Karpas-422 (cell line): ENCODE measurements at regions not wholly inside any gene's neighbourhood (a gene's known extent, or its start where the extent isn't known, plus 50 kb on each side); places are given as distances from the start of the nearest gene placed in this dataset.
A peak's percentile ranks its signal among the peaks of the same experiment; 100 is the strongest.

ENCODE experiments used
- DNase-seq: peaks from one replicate; pipeline ENCODE4 v3.0.0-alpha.2; 2015
- H2AFZ ChIP-seq: fragments of 200-600 bp; sonication (generic); 2 replicates; pipeline ENCODE4 v1.6.1; 2014; ENCODE audit warnings: antibody characterized with exemption, low read length, mixed read lengths
- H3K27ac ChIP-seq: fragments of 200-600 bp; sonication (generic); 2 replicates; pipeline ENCODE4 v1.5.1; 2014; ENCODE audit warnings: mild to moderate bottlenecking, low read length, moderate library complexity
- H3K27me3 ChIP-seq: fragments of 200-600 bp; sonication (generic); 2 replicates; pipeline ENCODE4 v1.6.1; 2014; ENCODE audit warnings: low read length, mixed read lengths
- H3K36me3 ChIP-seq: fragments of 200-600 bp; sonication (generic); 2 replicates; pipeline ENCODE4 v1.6.1; 2014; ENCODE audit warnings: low read length, mixed read lengths; ENCODE audit not compliant: insufficient read depth
- H3K4me1 ChIP-seq: fragments of 200-600 bp; sonication (generic); 2 replicates; pipeline ENCODE4 v1.6.1; 2014; ENCODE audit warnings: mild to moderate bottlenecking, low read length, mixed read lengths
- H3K4me2 ChIP-seq: fragments of 200-600 bp; sonication (generic); 2 replicates; pipeline ENCODE4 v1.6.1; 2014; ENCODE audit warnings: low read length, low read depth, mild to moderate bottlenecking; ENCODE audit not compliant: poor library complexity, severe bottlenecking
- H3K4me3 ChIP-seq: fragments of 200-600 bp; sonication (generic); 2 replicates; pipeline ENCODE4 v1.5.1; 2014; ENCODE audit warnings: mild to moderate bottlenecking, antibody characterized with exemption, low read length, mixed read lengths
- H3K79me2 ChIP-seq: fragments of 200-600 bp; sonication (generic); 2 replicates; pipeline ENCODE4 v1.6.1; 2014; ENCODE audit warnings: mild to moderate bottlenecking, low read length, mixed read lengths
- H3K9ac ChIP-seq: fragments of 200-600 bp; sonication (generic); 2 replicates; pipeline ENCODE4 v1.6.0; 2014; ENCODE audit warnings: low read length
- H3K9me2 ChIP-seq: fragments of 200-600 bp; sonication (generic), shearing (Covaris generic); replicated peaks from 2 replicates; pipeline ENCODE4 v1.6.0; 2014; ENCODE audit warnings: mild to moderate bottlenecking, low read length, moderate library complexity; ENCODE audit not compliant: insufficient read depth
- H3K9me3 ChIP-seq: fragments of 300-700, 200-600 bp; sonication (generic); 2 replicates; pipeline ENCODE4 v1.6.1; 2014; ENCODE audit warnings: low read length, mixed read lengths
- H4K20me1 ChIP-seq: fragments of 200-600 bp; sonication (generic); 2 replicates; pipeline ENCODE4 v1.6.1; 2014; ENCODE audit warnings: mild to moderate bottlenecking, antibody characterized with exemption, low read length, low read depth; ENCODE audit not compliant: insufficient read depth

GRCh38 chr9:2261421-2262103 is 246.4 kb downstream of the SMARCA2 start:
- no peaks in the 10 kb centered on the region for H3K9me3 ChIP-seq
- 0 out of 2 replicates have a peak overlapping the region, but pooled peaks have one; percentile 35 for H3K4me3 ChIP-seq
- peak overlapping the region; percentile 99 for H3K27ac ChIP-seq
- peaks cover 100% of the 10 kb centered on the region for H3K4me1 ChIP-seq
- DNase-seq: peak; percentile 68
- no peaks in the 10 kb centered on the region for H3K27me3 ChIP-seq
- no peaks in the 10 kb centered on the region for H4K20me1 ChIP-seq
- peaks cover 4% of the 10 kb centered on the region; the same call in 1 of the 2 replicates for H3K79me2 ChIP-seq
- no peaks in the 10 kb centered on the region for H3K36me3 ChIP-seq
- H3K9ac ChIP-seq: peak overlapping the region; percentile 77
- peak overlapping the region; percentile 95 for H3K4me2 ChIP-seq
- H3K9me2 ChIP-seq: no peaks in the 10 kb centered on the region
- no peak overlapping the region for H2AFZ ChIP-seq

- peaks cover 99% of the 10 kb centered on the region for H3K4me1 ChIP-seq
- no peaks in the 10 kb centered on the region for H3K9me3 ChIP-seq
Observed at GRCh38 chr9:2262386-2263071, 247.4 kb downstream of the SMARCA2 start.

GRCh38 chr9:2263111-2263510 is 248.0 kb downstream of the SMARCA2 start:
- H3K4me2 ChIP-seq: peak overlapping the region; percentile 95

More at GRCh38 chr9:2262386-2263071, 247.4 kb downstream of the SMARCA2 start:
- Histone ChIP-seq H3K4me3 (peak overlapping the region; percentile 35; the same call in 1 of the 2 replicates), H3K27me3 (no peaks in the 10 kb centered on the region), H3K9me2 (no peaks in the 10 kb centered on the region), H3K4me2 (peak overlapping the region; percentile 95), H2AFZ (no peak overlapping the region), H3K79me2 (peaks cover 8% of the 10 kb centered on the region; the same call in 1 of the 2 replicates), H4K20me1 (no peaks in the 10 kb centered on the region), H3K9ac (peak overlapping the region; percentile 77), H3K27ac (peak overlapping the region; percentile 99), H3K36me3 (no peaks in the 10 kb centered on the region)
- peak; percentile 73 for DNase-seq

GRCh38 chr9:2263665-2264064 is 248.5 kb downstream of the SMARCA2 start:
- peaks cover 99% of the 10 kb centered on the region for H3K4me1 ChIP-seq
- no peaks in the 10 kb centered on the region for H3K9me2 ChIP-seq
- no peak overlapping the region for H2AFZ ChIP-seq
- peak overlapping the region; percentile 99 for H3K27ac ChIP-seq
- H3K79me2 ChIP-seq: peaks cover 8% of the 10 kb centered on the region; the same call in 1 of the 2 replicates
- H3K9ac ChIP-seq: peak overlapping the region; percentile 77
- H4K20me1 ChIP-seq: no peaks in the 10 kb centered on the region
- no peaks in the 10 kb centered on the region for H3K36me3 ChIP-seq
- H3K4me2 ChIP-seq: peak overlapping the region; percentile 95
- DNase-seq: peak; percentile 92
- no peaks in the 10 kb centered on the region for H3K9me3 ChIP-seq
- H3K4me3 ChIP-seq: peak overlapping the region; percentile 35
- no peaks in the 10 kb centered on the region for H3K27me3 ChIP-seq

More at GRCh38 chr9:2263111-2263510, 248.0 kb downstream of the SMARCA2 start:
- Histone ChIP-seq H3K9ac (peak overlapping the region; percentile 77), H3K9me2 (no peaks in the 10 kb centered on the region), H3K4me3 (peak overlapping the region; percentile 35), H3K36me3 (no peaks in the 10 kb centered on the region), H2AFZ (no peak overlapping the region), H3K9me3 (no peaks in the 10 kb centered on the region), H3K4me1 (peaks cover 99% of the 10 kb centered on the region), H3K79me2 (peaks cover 8% of the 10 kb centered on the region; the same call in 1 of the 2 replicates), H3K27me3 (no peaks in the 10 kb centered on the region), H3K27ac (peak overlapping the region; percentile 99), H4K20me1 (no peaks in the 10 kb centered on the region)
- DNase-seq: peak; percentile 90

GRCh38 chr9:2264081-2264480 is 248.9 kb downstream of the SMARCA2 start:
- Histone ChIP-seq H3K36me3 (no peaks in the 10 kb centered on the region), H3K9me3 (no peaks in the 10 kb centered on the region), H3K79me2 (peaks cover 8% of the 10 kb centered on the region; the same call in 1 of the 2 replicates), H2AFZ (no peak overlapping the region), H3K4me3 (peak overlapping the region; percentile 35), H3K27ac (peak overlapping the region; percentile 99), H3K9ac (peak overlapping the region; percentile 77), H3K4me1 (peaks cover 99% of the 10 kb centered on the region), H3K27me3 (no peaks in the 10 kb centered on the region), H3K4me2 (peak overlapping the region; percentile 95), H4K20me1 (no peaks in the 10 kb centered on the region), H3K9me2 (no peaks in the 10 kb centered on the region)
- DNase-seq: no peak

GRCh38 chr9:2267181-2267745 is 252.1 kb downstream of the SMARCA2 start:
- Histone ChIP-seq H3K4me2 (peak overlapping the region; percentile 95), H3K27me3 (no peaks in the 10 kb centered on the region), H3K9me2 (no peaks in the 10 kb centered on the region), H3K4me1 (peaks cover 94% of the 10 kb centered on the region), H3K9ac (peak overlapping the region; percentile 93), H2AFZ (no peak overlapping the region), H3K9me3 (no peaks in the 10 kb centered on the region), H3K4me3 (peak overlapping the region; percentile 71), H3K79me2 (peaks cover 4% of the 10 kb centered on the region; the same call in 1 of the 2 replicates), H3K36me3 (no peaks in the 10 kb centered on the region), H4K20me1 (no peaks in the 10 kb centered on the region), H3K27ac (peak overlapping the region; percentile 99)
- peak; percentile 94 for DNase-seq

GRCh38 chr9:2269778-2270177 is 254.6 kb downstream of the SMARCA2 start:
- Histone ChIP-seq H2AFZ (no peak overlapping the region), H3K36me3 (no peaks in the 10 kb centered on the region), H4K20me1 (no peaks in the 10 kb centered on the region), H3K27me3 (no peaks in the 10 kb centered on the region), H3K4me2 (peak overlapping the region; percentile 95), H3K9me3 (no peaks in the 10 kb centered on the region), H3K9ac (peak overlapping the region; percentile 93), H3K79me2 (peaks cover 4% of the 10 kb centered on the region; the same call in 1 of the 2 replicates), H3K27ac (peak overlapping the region; percentile 99), H3K4me3 (peak overlapping the region; percentile 25), H3K4me1 (peaks cover 94% of the 10 kb centered on the region), H3K9me2 (no peaks in the 10 kb centered on the region)
- DNase-seq: peak; percentile 90

- Histone ChIP-seq H4K20me1 (no peaks in the 10 kb centered on the region), H3K4me1 (peaks cover 94% of the 10 kb centered on the region), H3K4me2 (peak overlapping the region; percentile 95), H3K9ac (peak overlapping the region; percentile 93), H3K36me3 (no peaks in the 10 kb centered on the region), H2AFZ (no peak overlapping the region), H3K9me2 (no peaks in the 10 kb centered on the region), H3K9me3 (no peaks in the 10 kb centered on the region), H3K27me3 (no peaks in the 10 kb centered on the region), H3K79me2 (peaks cover 4% of the 10 kb centered on the region; the same call in 1 of the 2 replicates), H3K4me3 (peak overlapping the region; percentile 25), H3K27ac (peak overlapping the region; percentile 99)
- DNase-seq: peak; percentile 87
Observed at GRCh38 chr9:2270565-2270964, 255.4 kb downstream of the SMARCA2 start.
